ENCODE measurements at regions not wholly inside any gene's neighbourhood (a gene's known extent, or its start where the extent isn't known, plus 50 kb on each side); places are given as distances from the start of the nearest gene placed in this dataset.

DNA sequence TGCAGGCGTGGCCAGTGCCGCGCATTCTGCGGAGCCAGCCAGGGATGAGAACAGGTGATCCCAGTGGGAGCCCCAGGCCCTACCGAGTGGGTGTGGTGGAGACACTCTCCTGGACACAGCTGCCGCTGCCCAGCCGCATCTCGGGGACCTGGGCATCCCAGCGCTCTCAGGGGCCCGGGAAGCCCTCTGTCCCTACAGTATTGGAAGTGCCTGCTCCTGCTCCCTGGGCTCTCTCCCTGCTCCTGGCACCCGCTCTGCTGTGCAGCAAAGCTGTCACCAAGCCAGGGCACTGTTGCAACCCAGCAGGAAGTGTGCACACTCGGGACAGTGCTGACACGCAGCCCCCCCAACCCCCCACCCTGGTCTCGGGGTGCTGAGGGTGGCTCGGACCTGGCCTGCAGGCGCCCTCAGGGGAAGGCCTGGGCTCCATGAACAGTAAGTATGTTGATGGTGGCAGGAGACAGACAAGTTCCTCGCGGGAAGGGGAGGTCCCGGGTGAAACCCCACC, 1177.4 kb upstream of the GBE1 start:
- no peak for DNase-seq

DNA sequence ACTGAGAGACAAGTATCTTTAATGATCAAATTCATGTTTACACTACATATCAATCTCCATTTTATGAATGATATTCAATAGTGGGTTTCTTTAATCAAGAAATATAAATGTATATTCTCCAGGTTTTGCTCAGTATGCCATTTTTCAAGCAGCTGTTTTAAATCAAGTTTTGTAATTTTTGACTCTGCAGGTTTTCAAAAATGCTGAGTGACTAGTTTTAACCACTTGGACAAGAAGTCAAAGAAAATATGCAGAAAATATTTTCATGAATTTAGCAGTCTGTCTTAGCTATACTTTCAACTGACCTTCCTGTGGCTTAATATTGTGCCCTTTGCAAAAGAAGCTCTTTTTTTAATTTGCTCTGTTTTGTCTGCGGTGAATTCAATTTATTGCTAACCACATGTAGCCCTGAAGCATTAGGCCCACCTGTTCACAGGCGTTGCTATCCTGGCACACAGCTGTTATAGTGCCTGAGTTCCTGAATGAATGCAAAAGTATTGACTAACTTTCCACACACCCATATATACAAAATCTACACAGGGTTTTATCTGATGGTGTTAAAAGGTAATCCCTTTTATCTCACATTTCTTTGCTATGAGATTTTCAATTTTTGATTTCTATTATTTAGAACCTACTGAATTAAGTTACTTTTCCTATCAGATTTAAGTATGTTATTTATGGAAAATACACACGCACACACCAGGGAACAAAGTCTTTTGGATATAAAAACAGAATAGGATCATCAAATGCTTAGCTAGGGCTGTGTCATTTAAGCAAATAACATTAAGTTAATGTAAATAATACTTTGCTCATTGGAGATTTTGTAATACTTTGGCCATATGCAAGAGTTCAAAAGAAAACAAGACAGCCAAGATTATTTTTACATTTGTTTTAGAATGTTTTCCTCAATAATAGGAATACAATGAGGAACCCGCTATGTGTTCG, 1166.1 kb upstream of the GBE1 start:
- peak in 1 of 3 experiments; percentile 8 for DNase-seq

DNA sequence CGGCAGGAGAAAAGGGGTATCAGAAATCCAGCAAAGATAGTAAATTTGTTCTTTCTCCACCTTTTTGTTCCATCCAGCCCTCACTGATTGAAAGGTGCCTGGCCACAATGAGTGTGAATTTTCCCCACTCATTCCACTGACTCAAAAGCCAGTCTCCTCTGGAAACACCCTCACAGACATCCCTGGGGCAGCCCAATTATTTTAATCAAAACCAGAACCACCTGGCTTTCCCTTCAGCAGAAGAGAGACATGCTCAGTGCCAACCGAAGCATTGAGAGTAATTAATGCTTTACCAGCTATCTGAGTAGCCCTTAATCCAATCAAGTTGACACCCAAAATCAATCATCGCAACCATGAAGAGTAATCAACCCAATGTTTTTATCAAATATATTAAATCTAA, 1129.6 kb upstream of the GBE1 start:
- DNase-seq: peak in 1 of 3 experiments; percentile 19

DNA sequence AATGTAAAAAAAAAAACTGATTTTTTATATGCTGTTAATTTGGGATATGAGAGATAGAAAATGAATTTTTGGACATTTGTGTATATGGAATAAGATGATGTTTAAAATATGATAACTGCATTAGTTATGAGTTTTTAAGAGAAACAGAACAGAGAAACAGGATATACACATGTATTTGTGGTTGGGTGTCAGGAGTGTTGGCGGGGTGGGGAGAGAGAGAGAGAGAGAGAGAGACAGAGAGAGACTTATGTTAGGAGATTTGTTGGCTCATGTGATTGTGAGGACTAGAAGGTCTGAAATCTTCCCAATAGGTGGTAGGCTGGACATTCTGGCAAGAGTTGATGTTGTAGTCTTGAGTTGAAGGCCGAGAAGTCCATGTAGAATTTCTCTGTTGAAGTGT, 1121.6 kb upstream of the GBE1 start:
- DNase-seq: no peak

DNA sequence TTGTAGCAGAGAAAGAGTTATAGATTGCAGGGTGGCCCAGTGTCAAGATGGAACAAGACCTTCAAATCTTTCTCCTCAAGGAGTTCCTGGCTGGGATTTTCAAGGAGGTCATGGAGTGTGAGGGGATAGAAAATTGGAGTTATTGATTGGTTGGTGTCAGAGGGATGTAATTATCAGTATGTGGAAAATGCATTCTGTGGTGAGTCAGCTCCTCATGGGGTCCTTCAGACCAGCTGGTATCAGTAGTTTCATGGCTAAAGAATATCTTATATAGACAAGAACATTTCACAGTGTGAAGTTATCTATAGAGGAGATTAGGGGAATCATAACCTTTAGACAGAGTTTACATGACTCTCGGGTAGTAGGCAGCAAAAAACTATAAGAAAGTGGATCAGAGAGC, 1114.0 kb upstream of the GBE1 start:
- DNase-seq: no peak

DNA sequence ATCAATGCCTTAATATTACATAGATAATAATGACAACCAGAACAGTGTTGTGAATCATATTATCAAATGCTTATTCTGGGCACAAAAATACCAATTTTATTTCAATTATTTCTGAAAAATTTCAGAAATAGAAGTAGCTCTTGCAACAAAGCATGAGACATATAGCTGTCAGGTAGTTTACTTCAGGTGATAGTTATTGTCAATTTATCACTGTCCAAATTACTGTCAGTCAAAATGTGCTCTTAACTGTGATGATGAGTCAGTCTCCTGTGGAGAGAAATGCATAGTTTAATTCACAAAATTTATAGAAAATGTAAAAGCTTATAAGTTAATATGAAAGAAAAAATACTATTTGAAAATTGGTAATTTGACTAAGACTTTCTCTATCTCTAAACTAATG, 1078.4 kb upstream of the GBE1 start:
- no peak for DNase-seq

DNA sequence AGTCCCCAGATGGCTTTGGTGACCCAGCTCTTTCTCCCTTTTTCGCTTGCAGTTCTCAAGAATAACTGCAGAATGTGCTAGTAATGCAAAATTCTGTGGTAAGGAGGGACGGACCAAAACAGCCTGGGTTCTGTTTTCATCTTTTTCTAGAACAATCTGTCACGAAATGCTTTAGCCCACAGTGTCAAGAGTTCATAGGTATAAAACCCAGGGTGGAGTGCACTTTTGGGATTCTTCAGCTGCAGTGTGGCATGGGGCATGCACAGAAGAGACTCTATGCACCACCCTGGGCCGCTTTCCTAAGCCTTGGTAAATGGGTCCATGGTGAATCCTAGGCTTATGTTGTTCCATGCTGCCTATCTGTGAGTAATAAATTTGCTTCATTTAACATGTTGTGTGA, 1072.7 kb upstream of the GBE1 start:
- no peak for DNase-seq

DNA sequence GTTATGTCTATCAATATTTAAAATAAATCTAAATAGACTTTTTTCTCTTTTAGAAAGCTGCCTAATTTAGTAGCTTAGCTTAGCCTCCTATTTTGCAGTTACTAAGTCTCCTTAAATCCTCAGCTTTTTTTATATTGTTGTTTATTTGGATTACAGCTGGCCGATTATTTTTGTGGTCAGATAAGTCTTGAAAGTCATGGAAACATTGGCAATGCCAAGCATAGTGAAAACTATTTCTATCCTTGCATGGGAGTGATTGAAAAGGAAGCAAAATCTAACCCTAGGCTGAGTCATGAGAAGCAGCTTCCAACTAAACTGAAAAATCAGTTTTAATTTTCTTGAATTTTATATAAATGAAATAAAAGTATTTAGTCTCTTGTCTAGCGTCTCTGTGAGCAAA, 1063.0 kb upstream of the GBE1 start:
- DNase-seq: no peak

DNA sequence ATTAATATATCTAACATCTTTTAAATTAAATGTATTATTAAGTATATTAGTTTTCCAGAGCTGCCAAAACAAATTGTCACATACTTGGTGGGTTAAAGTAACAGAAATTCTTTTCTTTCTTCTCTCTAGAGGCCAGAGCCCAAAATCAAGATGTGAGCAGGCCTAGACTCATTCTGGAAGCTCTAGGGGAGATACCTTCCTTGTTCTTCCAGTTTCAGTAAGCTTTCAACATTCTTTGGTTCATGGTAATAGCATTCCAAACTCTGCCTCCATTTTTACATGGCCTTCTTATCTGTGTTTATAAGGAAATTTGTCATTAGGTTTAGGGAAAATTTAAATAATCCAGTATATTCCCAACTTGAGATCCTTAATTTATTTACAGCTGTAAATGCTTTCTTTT, 1054.6 kb upstream of the GBE1 start:
- DNase-seq: no peak

DNA sequence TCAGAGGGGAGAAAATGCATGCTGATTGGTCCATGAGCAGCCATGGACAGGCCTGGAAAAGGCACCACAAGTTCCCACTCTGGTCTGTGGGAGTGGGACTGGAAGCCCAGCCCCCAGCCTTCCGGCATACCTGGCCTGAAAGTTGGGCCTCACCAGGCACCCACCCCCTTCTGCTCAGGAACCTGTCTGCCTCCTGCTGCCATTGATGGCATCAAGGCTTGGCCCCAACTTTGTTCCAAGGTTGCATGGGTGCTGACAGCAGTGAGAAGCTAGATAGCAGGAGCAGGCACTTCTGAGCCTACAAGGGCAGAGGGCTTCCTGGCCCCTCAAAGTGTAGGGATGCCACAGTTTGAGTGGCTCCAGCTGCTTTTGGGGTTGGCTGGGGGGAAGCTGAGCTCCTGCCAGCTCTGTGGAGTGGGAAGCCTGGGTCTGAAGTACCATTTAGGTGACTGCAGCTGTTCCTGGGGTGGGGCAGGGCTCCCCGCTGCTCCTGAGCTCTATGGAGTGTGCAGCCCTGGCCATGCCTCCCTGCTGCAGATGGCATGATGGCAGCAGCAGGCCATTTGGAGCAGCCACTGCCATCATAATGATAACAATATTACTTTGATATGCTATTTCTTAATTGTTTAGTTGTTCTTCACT, 1054.1 kb upstream of the GBE1 start:
- DNase-seq: no peak

- DNase-seq: no peak
Measured at GRCh38 chr3:82814660-82815059, 1053.2 kb upstream of the GBE1 start.

GRCh38 chr3:82807781-82808180, 1046.3 kb upstream of the GBE1 start:
- DNase-seq: no peak

DNA sequence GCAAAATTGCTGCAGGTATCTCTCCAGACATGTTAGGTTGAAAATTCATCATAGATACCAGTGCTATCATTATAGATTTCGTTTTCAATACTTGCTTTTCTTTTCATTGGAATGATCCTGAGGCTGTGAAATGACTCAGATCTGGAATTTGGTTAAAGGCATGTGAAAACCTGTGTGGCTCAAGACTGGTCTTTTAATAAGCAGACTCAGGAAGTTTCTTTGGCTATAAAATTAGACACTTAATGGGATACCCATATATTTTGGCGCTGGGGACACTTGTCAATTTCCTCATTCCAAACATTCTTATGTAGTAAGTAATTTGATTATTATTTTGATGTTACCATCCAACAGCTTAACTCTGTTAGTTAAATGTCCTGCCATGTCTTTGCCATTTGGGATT, 1041.1 kb upstream of the GBE1 start:
- DNase-seq: no peak

DNA sequence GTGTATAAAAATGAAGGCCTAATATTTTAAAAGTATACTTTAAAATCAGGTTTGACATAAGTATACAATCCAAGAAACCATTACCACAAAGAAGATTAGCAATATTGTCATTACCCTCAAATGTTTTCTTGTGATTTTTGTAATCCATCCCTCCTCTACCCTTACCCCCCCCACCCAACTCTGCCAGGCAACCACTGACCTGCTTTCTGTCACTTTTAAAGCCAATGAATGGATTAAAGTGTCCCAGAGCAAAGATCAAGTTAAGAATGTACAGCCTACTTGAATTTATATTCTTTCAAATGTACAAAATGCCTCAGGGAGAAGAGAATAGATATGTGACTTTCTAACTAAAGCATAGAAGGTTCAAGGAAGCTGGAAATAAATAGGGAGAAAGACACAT, 1038.8 kb upstream of the GBE1 start:
- DNase-seq: no peak

DNA sequence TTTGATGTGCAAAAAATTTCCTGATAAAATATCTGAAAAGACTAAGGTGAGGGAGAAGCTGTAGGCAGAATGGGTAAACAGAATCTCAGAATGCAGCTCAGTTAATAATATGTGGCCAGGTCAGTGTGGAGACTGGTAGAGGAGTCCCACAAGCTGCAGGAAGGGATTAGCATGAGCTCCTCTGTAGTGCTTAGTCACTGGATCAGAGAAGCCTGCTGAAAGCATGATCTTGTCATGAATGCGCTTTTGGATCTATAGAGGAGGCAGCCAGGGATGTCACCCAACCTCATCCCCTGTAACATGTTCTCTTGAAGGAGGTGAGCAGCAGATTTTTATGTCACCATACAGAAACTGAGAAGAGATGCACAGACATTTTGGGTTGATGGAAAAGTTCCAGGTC, 1035.3 kb upstream of the GBE1 start:
- DNase-seq: no peak

- DNase-seq: no peak
Measured at GRCh38 chr3:82791241-82791640, 1029.8 kb upstream of the GBE1 start.

DNA sequence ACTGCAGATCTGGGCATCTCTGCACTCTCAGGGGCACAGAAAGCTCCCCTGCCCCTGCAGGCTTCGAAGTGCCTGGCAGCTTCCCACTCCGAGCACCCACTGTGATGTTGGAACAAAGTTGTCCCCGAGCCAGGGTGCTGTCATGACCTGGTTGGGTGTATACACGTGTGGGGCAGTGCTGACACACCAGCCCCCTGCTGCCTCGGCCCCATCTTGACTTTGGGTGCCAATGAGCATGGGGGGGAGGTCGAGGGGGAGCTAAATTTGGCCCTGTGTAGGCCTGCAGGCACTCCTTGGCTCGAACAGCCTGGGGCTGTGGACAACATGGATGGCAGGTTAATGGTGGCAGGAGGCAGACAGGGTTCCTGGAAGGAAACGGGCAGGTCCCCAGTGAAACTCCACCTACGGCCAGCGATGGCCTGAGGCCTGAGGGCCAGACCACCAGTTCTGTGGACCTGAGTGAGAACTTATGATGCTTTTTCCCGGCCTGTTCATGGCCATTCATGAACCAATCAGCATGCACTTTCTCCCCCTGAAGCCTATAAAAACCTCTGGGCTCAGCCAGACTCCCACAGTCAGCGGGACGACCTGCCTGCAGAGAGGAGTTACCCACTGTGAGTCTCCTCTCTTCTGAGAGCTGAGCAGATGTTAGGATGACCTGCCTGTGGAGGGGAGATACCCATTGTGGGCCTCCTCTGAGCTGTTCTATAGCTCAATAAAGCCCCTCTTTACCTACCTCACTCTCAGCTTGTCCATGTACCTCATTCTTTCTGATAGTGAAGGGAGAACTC, 1029.1 kb upstream of the GBE1 start:
- no peak for DNase-seq

DNA sequence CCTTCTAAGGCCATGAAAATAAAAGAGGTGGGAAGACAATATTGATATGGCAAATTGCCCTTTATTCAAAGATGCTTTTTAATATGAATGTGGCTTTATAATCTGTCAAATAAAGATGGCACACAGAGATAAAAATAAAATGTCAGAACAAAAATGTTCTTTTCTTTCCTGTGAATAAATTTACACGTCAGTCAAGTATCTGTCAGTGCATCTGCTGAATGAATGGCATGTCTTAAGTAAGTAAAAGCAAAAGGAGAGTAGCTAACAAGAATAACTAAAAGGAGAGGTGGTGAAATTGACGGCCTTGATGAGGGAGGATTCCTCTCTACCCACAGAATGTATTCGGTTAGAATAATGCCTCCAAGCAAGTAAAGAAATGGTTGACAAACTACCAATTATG, 1021.7 kb upstream of the GBE1 start:
- no peak for DNase-seq

DNA sequence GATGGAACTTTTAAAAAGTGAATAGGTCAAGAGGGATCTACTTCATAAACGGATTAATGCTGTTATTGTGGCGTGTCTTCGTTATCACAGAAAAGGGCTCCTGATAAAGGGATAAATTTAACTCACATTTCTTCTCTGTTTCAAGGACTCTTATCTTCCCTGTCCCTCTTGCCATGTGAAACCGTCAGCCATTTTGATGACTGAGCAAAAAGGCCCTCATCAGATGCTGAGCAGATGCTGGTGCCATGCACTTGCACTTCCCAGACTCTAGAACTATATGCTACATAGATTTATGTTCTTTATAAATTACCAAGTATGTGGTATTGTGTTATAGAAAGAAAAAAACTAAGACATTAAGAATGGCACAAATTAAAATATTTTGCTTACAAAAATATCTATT, 1011.8 kb upstream of the GBE1 start:
- no peak for DNase-seq

GRCh38 chr3:82764521-82764920, 1003.1 kb upstream of the GBE1 start:
- DNase-seq: no peak

DNA sequence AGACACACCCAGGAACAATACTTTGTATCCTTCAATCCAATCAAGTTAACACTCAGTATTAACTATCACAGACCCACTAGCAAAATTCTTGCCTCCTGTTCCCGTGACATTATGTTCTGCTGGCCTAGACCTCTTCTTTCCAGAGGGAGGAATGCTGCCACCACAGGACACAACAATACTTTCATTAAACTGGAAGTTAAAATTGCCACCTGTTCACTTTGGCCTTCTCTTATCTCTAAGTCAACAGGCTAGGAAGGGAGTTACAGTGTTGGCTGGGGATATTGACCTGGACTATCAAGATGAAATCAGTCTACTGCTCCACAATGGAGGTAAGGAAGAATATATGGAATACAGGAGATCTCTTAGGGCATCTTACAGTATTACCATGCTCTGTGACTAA, 1000.4 kb upstream of the GBE1 start:
- DNase-seq: no peak

DNA sequence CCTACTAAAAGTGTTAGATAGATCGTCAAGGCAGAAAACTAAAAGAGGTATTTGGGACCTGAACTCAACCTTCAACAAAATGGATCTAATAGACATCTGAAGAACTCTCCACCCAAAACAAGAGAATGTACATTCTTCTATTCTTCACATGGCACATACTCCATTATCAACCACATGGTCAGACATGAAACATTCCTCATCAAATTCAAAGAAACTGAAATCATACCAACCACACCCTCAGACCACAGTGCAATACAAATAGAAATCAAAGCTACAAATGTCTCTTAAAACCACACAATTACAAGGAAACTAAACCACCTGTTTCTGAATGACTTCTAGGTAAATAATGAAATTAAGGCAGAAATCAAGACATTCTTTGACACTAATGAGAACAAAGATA, 984.1 kb upstream of the GBE1 start:
- DNase-seq: no peak

DNA sequence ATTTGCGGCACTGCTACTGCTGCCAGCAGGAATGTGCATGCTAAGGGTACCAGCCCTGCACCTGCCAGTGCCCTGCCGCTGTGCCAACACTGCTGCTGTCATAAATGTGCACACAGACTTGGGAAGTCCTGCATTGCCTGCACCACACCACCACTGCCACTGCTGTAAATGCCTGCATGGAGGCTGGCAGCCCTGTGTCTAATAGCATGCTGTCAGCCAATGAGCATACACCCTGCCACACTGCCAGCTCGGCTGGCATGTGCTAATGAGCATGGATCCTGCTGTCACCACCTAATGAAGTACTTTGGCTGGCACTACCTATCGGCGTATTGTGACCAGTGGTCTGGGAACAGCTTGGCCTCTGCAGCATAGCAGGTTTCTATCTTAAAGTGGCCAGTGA, 981.8 kb upstream of the GBE1 start:
- no peak for DNase-seq

- DNase-seq: no peak
Measured at GRCh38 chr3:82741346-82741745, 979.9 kb upstream of the GBE1 start.
